Adipocyte (in vitro differentiated cells): ENCODE measurements at regions not wholly inside any gene's neighbourhood (a gene's known extent, or its start where the extent isn't known, plus 50 kb on each side); places are given as distances from the start of the nearest gene placed in this dataset.
"Not testable (repeated sequence)": the region's sequence is repeated elsewhere in the genome, so short reads cannot be mapped to it uniquely, and the experiment has no call there.

Experiments
- DNase-seq: peaks from one replicate; pipeline ENCODE4 v3.0.0-alpha.2; 2015; ENCODE audit warnings: low read depth
- H3K27me3 ChIP-seq: replicated peaks from 2 replicates; pipeline ENCODE4 v1.7.0; 2013; ENCODE audit warnings: mild to moderate bottlenecking, low read length, moderate library complexity; ENCODE audit not compliant: control insufficient read depth, insufficient read depth
- H3K36me3 ChIP-seq: 2 replicates; pipeline ENCODE4 v1.7.0; 2013; ENCODE audit warnings: low read length, mild to moderate bottlenecking, moderate library complexity; ENCODE audit not compliant: control insufficient read depth, insufficient read depth, severe bottlenecking
- H3K4me1 ChIP-seq: 2 replicates; pipeline ENCODE4 v1.7.0; 2013; ENCODE audit warnings: mild to moderate bottlenecking, low read length, moderate library complexity; ENCODE audit not compliant: control insufficient read depth, insufficient read depth
- H3K4me3 ChIP-seq: 2 replicates; pipeline ENCODE4 v1.7.0; 2013; ENCODE audit warnings: mild to moderate bottlenecking, low read length, moderate library complexity
- H3K9ac ChIP-seq: 2 replicates; pipeline ENCODE4 v1.7.0; 2013; ENCODE audit warnings: mild to moderate bottlenecking, low read length, moderate library complexity
- H3K9me3 ChIP-seq: 2 replicates; pipeline ENCODE4 v1.7.0; 2013; ENCODE audit warnings: mild to moderate bottlenecking, low read length, moderate library complexity; ENCODE audit not compliant: control insufficient read depth

GRCh38 chr4:52197306-52197705 lies 146.2 kb downstream of the SPATA18 start:
- no peaks in the 10 kb centered on the region for H3K36me3 ChIP-seq
- no peak for DNase-seq
- peaks cover 4% of the 10 kb centered on the region for H3K9me3 ChIP-seq

DNA sequence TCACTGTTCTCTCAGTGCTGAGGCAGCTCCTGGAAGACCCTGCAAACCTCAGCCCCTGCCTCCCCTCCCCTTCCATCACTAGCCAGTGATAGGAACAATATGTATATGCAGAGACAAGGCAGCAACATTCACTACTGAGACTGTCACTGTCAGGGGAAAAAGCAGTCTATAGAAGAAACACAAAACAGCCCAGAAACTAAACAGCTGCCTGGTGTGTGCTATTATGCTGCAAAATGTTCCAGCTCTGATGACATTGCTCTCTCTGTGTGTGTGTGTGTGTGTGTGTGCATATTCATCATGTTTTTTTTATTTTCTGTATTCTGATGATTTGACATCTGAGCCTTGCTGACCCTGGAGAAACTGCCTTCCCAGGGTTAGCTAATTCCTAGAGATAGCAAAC lies 147.2 kb downstream of the SPATA18 start:
- Histone ChIP-seq H3K9me3 (peaks cover 6% of the 10 kb centered on the region), H3K27me3 (no peaks in the 10 kb centered on the region), H3K36me3 (no peaks in the 10 kb centered on the region), H3K4me1 (peaks cover 53% of the 10 kb centered on the region), H3K4me3 (no peak overlapping the region), H3K9ac (peak overlapping the region; percentile 62)
- DNase-seq, result no peak

More at GRCh38 chr4:52197306-52197705, 146.2 kb downstream of the SPATA18 start:
- Histone ChIP-seq H3K9ac (no peak overlapping the region), H3K4me3 (no peak overlapping the region), H3K27me3 (no peaks in the 10 kb centered on the region), H3K4me1 (peaks cover 52% of the 10 kb centered on the region)

- peak; percentile 72 for DNase-seq
Observed at GRCh38 chr4:52199574-52200338, 148.7 kb downstream of the SPATA18 start.

DNA sequence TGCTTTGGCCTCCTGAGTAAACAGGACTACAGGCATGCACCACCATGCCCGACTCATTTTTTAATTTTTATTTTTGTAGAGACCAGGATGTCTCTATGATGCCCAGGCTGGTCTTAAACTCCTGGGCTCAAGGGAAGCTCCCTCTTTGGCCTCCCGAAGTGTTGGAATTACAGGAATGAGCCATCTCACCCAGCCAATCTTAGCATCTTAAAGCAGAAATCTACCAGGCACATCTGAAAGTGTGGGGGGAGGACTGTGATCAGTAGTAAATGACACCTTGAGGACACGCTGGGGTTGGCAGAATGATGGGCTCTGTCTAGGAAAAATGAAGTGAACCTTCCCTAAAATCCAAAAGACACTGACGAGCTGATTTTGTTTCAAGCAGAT lies 149.2 kb downstream of the SPATA18 start:
- DNase-seq, result no peak
- H3K4me3 ChIP-seq, result no peak overlapping the region
- peaks cover 6% of the 10 kb centered on the region for H3K9me3 ChIP-seq
- H3K27me3 ChIP-seq, result no peaks in the 10 kb centered on the region
- peak overlapping the region; percentile 28 for H3K9ac ChIP-seq
- H3K4me1 ChIP-seq, result peaks cover 59% of the 10 kb centered on the region
- H3K36me3 ChIP-seq, result no peaks in the 10 kb centered on the region

More at GRCh38 chr4:52199574-52200338, 148.7 kb downstream of the SPATA18 start:
- Histone ChIP-seq H3K4me3 (no peak overlapping the region), H3K36me3 (no peaks in the 10 kb centered on the region), H3K9ac (no peak overlapping the region), H3K27me3 (no peaks in the 10 kb centered on the region), H3K9me3 (peaks cover 6% of the 10 kb centered on the region), H3K4me1 (peaks cover 59% of the 10 kb centered on the region)

DNA sequence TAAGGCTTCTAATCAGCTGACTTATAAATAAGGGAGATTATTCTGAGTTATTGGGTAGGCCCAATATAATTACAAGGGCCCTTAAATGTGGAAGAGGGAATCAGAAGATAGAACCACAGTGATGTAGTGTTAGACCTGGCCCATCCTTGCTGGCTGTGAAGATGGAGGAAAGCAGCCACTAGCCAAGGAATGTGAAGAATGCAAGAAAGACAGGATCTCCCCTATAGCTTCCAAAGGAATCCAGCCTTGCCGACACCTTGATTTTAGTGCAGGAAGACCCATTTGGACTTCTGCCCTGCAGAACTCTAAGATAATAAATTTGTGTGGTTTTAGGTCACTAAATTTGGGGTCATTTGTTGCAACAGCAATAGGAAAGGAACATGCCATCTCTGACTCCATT lies 150.6 kb downstream of the SPATA18 start:
- Histone ChIP-seq H3K36me3 (no peaks in the 10 kb centered on the region), H3K4me1 (peaks cover 55% of the 10 kb centered on the region), H3K9me3 (peaks cover 6% of the 10 kb centered on the region), H3K9ac (no peak overlapping the region), H3K4me3 (no peak overlapping the region), H3K27me3 (no peaks in the 10 kb centered on the region)
- DNase-seq, result no peak

GRCh38 chr4:52202251-52202779 lies 151.2 kb downstream of the SPATA18 start:
- peaks cover 6% of the 10 kb centered on the region for H3K9me3 ChIP-seq
- DNase-seq, result no peak
- no peak overlapping the region for H3K9ac ChIP-seq
- no peaks in the 10 kb centered on the region for H3K27me3 ChIP-seq
- peaks cover 51% of the 10 kb centered on the region for H3K4me1 ChIP-seq
- no peak overlapping the region for H3K4me3 ChIP-seq
- no peaks in the 10 kb centered on the region for H3K36me3 ChIP-seq

DNA sequence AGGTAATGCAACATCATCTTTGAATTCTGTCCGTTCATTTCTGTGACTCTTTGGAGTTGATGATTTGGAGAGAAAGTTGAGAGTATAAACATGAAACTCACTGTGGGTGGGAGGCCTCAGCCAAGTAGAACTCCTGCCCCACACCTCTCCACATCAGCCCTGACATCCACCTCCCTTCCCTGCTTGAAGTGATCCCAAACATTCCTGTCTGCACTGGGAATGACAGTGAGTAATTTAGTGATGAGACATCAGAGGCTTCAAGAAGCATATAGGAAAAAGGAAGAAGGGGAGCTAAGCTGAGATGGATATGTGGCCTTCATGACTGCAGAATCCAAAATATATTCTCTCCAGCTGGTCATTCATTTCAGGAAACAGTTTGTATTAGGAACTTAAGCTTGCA lies 151.8 kb downstream of the SPATA18 start:
- Histone ChIP-seq H3K4me1 (peaks cover 45% of the 10 kb centered on the region), H3K36me3 (no peaks in the 10 kb centered on the region), H3K27me3 (no peaks in the 10 kb centered on the region), H3K9ac (no peak overlapping the region), H3K4me3 (no peak overlapping the region), H3K9me3 (peaks cover 6% of the 10 kb centered on the region)
- no peak for DNase-seq

- H3K27me3 ChIP-seq, result no peaks in the 10 kb centered on the region
- H3K9ac ChIP-seq, result no peak overlapping the region
- peaks cover 6% of the 10 kb centered on the region for H3K9me3 ChIP-seq
- H3K36me3 ChIP-seq, result no peaks in the 10 kb centered on the region
- no peak overlapping the region for H3K4me3 ChIP-seq
- H3K4me1 ChIP-seq, result peaks cover 41% of the 10 kb centered on the region
- DNase-seq, result no peak
Observed at GRCh38 chr4:52203351-52203750, 152.2 kb downstream of the SPATA18 start.

- Histone ChIP-seq H3K4me1 (peaks cover 34% of the 10 kb centered on the region), H3K27me3 (no peaks in the 10 kb centered on the region), H3K9me3 (peaks cover 6% of the 10 kb centered on the region), H3K36me3 (no peaks in the 10 kb centered on the region), H3K9ac (no peak overlapping the region), H3K4me3 (no peak overlapping the region)
- no peak for DNase-seq
Observed at GRCh38 chr4:52204921-52205320, 153.8 kb downstream of the SPATA18 start.

DNA sequence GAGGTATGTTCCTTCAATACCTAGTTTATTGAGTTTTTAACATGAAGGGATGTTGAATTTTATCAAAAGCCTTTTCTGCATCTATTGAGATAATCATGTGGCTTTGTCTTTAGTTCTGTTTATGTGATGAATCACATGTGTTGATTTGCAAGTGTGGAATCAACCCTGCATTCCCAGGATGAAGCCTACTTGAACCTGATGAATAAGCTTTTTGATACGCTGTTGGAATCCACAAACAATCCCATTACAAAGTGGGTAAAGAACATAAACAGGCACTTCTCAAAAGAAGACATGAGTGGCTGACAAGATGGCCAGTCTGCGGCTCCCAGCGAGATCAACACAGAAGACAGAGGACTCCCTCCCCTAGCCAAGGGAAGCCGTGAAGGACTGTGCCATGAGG lies 156.0 kb downstream of the SPATA18 start:
- H3K36me3 ChIP-seq, H3K9me3 ChIP-seq, DNase-seq, H3K4me3 ChIP-seq, H3K9ac ChIP-seq, H3K27me3 ChIP-seq: not testable (repeated sequence)
- peaks cover 17% of the 10 kb centered on the region for H3K4me1 ChIP-seq

DNA sequence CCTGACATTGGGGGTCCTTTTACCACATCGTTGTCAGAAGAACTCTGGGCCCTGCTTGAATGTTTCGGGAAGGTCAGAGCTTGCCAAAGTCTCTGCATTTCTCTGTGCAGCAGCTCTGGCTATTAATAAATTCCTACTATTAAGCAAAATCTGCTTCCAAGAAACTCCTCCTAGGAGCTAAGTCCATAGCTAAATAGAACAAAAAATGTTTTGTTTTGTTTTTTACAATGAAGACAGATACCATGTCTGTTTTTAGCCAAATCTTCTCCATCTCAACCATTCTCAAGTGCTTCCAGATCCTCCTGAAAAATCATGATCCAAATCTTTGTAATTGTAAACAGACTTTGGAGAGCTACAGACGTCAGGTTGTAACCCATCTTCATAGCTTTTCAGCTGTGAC lies 161.6 kb downstream of the SPATA18 start:
- Histone ChIP-seq H3K4me1 (no peaks in the 10 kb centered on the region), H3K9ac (no peak overlapping the region), H3K27me3 (no peaks in the 10 kb centered on the region), H3K36me3 (no peaks in the 10 kb centered on the region), H3K9me3 (no peaks in the 10 kb centered on the region), H3K4me3 (no peak overlapping the region)
- DNase-seq, result no peak
